LHCN-M2 (cell line): ENCODE measurements at regions not wholly inside any gene's neighbourhood (a gene's known extent, or its start where the extent isn't known, plus 50 kb on each side); places are given as distances from the start of the nearest gene placed in this dataset.
"Not testable (repeated sequence)": the region's sequence is repeated elsewhere in the genome, so short reads cannot be mapped to it uniquely, and the experiment has no call there.

Experiments
- DNase-seq: peaks from one replicate; pipeline ENCODE4 v3.0.0-alpha.2; 2012; ENCODE audit warnings: low read depth

- no peak for DNase-seq
Measured at GRCh38 chr3:109656225-109656624, 318.9 kb upstream of the DPPA4 start.

DNA sequence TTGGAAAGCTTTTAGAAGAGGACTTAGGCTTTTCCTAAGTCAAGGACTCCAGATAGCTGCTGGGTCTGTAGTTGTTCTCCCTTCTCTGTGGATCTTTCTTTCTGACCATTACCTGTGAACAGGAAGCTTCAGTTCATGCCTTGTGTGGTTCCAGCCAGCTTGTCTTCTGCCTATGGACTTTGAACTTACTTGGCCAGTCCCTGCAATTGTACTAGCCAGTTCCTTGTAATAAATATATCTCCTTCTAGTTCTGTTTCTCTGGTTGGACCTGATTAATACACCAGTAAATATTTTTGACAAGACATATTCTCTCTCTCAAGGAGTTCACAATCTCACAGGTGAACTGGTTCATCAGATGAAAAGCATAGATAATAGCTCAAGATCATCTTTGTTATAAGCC lies 341.3 kb upstream of the DPPA4 start:
- DNase-seq, result no peak

DNA sequence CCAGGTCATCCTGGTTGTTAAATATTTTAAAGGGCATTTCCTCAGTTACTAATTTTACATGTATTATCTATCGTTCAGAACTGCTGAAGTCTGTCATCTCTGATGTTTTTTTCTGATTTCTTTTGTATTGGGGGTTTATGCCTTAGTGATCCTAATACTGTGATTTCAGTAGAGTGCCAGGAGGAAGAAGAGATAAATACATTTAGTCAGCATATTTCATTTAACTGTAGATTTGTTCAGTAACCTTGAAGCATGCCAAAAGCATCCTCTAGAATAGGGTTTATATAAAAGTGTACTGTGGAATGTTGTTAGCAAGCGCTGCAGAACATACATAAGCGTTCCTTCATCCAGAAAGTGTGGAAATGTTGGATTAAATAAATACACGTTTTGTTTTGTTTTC lies 342.3 kb upstream of the DPPA4 start:
- DNase-seq, result no peak

- DNase-seq, result peak; percentile 7
Measured at GRCh38 chr3:109683746-109684145, 346.4 kb upstream of the DPPA4 start.

DNA sequence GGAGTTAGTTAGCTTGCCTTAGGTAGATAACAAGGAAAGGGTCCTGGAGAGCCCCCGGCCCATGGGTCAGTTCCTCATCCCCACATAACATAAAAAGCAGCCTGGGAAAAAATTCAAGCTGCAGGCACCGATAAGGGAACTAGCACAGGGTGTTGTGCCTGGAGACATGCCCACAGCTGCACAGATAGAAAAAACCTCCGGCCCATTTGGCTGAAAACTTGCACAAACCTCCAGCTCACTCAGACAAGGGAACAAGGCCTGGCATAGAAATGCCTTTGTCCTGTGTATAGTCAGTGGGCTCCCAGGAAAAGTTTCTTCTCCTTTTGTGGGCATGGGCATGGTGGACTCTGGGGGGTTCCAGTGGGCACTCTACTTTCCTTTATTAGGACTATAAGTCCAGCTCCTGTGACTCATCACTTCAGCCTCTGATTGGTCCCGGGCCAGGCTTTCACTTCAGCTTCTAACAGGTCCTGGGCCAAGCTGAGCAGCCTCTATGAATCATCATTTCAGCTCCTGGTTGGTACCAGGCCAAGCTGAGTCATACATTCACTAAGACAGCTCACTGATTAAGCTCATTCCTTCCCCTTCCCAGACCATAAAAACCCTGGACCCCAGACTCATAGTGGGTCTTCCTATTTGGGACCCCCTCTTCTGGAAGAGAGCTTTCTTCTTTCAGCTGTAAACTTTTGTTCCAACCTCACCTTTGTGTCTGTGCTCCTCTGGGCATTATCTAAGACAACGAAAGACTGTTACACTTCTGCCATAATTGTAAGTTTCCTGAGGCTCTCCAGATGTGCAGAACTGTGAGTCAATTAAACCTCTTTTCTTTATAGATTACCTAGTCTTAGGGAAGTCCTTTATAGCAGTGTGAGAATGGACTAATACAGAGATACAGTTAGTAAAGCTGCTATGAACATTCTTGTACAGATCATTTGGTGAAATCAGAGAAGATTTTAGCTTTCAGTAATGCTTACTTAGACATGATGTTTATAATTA lies 348.0 kb upstream of the DPPA4 start:
- DNase-seq, result peak; percentile 94

DNA sequence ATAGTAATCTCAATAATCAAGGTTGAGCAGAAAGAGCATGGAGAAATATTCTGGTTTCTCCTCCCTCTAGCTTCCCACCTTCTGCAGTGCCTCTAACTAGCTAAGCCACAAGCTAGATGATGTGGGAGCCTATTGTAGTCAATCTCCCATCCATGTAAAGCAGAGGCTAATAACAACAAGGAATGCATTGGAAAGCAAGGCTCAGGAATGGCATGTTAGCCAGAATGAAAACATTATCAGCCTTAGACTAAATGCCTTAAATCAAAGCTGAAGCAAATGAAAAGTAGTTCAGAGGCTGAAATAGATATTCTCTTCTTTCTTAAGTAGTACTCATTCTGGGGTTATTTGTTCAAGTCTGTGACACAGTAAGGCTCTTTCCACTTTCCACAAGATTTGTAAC lies 350.3 kb upstream of the DPPA4 start:
- DNase-seq, result no peak

DNA sequence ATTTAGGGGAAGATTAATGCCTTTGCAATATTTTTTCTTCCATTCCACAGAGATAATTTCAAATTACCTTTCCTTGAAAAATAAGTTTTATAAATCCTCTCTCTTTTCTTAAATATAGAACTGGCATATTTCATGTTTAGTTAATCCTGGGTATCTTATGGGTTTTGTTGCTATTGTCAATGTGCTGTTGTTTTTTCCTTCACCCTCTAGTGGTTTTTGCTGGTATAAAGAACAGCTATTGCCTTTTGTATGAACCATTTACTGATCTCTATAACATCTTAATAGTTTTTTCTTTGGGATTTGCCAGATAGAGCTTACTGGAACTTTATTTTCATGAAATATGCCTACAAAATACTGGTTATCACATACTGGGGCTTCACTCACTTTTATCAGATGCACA lies 359.6 kb upstream of the DPPA4 start:
- no peak for DNase-seq

GRCh38 chr3:109702252-109702651 lies 364.9 kb upstream of the DPPA4 start:
- DNase-seq, result peak; percentile 86

DNA sequence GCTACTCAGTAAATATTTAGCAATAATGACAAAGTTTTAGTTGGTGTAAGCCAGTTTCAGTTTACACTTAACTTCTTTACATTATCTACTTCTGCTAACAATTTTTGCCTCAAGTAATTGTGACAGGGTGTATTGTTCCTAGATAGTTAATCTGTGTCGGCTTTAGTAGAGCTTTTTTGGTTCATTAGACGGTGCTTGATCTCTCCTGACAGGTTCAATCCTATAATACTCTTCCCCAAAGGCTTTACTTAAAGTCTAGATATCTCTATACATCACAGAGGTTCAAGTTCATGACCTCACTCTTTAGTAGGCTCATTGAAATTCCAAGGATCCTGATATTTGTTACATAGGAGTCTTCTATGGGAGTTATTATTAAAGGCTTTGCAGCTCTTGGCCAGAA lies 365.6 kb upstream of the DPPA4 start:
- DNase-seq, result no peak

- not testable (repeated sequence) for DNase-seq
Measured at GRCh38 chr3:109705133-109705532, 367.8 kb upstream of the DPPA4 start.

DNA sequence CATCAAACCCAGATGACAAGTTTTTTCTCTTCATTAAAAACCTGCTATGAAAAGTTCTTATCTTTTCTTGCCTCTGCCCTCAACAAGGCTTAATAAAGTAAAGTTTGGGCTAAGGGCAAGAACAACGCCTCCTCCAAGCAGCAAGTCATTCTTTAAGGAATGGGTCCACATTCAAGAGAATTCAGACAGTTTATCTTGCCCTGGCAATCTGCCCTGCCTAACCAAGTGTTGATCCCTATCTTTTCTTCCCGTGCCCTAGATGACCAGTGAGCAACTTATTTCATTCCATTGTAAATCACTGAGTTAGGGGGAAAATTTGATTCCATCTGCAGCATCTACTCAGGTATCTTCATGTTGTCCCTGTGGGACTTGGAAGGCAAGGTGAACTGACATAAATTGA lies 370.3 kb upstream of the DPPA4 start:
- DNase-seq, result no peak

DNA sequence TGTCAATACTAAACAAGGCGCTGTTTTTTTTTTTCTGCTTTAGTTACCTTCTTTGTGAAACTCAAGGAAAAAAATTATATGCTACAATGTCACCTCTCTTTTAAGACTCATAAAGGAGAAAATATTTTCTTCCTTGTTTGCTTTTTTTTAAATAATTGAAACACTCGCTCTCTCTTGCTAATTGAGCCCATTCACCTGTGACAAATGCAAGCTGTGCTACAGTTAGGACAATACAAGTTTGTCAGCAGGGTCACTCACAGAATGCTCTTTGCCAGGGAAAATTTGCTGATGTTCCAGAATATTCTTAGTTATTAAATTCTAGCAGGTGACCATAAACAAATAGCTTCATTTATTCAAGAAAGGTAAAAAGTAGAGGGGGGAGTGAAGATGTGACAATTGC lies 375.9 kb upstream of the DPPA4 start:
- DNase-seq, result no peak

DNA sequence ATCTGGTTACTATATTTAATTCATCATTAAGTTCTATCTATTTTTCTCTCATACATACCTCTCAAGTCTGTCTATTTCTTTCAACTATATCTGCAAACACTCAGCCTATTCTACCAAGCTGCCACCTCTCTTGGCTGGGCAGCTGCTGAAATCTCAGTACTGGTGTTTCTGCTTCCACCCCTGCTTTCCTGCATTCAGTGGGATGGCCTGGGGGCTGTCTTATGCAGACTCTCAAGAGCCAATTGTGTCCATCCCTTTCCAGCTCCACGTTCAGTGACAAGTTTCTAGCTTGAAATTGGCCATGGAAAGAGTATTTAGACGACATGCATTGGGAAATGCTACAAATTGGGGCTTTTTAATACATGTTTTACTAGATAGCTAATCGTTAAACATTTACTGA lies 378.4 kb upstream of the DPPA4 start:
- DNase-seq, result no peak

- no peak for DNase-seq
Measured at GRCh38 chr3:109718850-109719249, 381.5 kb upstream of the DPPA4 start.

- no peak for DNase-seq
Measured at GRCh38 chr3:109728861-109729494, 391.6 kb upstream of the DPPA4 start.

- peak; percentile 47 for DNase-seq
Measured at GRCh38 chr3:109731639-109732473, 394.5 kb upstream of the DPPA4 start.

- DNase-seq, result no peak
Measured at GRCh38 chr3:109743981-109744380, 406.6 kb upstream of the DPPA4 start.

GRCh38 chr3:109772520-109772919 lies 435.2 kb upstream of the DPPA4 start:
- no peak for DNase-seq

- no peak for DNase-seq
Measured at GRCh38 chr3:109774108-109774507, 436.8 kb upstream of the DPPA4 start.

DNA sequence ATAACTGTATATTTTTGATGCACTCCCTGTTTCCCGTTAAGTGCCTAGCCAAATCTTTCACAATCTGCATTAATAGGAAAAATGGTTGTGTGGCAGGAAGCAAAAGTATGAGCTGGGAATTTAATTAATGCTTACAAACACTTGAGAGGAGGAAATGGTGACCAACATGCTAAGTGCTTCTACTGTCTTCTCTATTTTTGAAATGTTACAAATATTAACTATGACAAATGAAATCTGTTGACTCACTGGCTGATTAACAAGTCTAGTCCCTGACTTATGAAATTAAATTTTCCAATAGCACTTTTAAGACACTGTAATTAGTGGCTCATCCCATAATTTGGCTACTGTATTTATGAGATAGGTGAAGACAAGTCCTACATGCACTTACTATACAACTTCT lies 446.9 kb upstream of the DPPA4 start:
- DNase-seq, result no peak

DNA sequence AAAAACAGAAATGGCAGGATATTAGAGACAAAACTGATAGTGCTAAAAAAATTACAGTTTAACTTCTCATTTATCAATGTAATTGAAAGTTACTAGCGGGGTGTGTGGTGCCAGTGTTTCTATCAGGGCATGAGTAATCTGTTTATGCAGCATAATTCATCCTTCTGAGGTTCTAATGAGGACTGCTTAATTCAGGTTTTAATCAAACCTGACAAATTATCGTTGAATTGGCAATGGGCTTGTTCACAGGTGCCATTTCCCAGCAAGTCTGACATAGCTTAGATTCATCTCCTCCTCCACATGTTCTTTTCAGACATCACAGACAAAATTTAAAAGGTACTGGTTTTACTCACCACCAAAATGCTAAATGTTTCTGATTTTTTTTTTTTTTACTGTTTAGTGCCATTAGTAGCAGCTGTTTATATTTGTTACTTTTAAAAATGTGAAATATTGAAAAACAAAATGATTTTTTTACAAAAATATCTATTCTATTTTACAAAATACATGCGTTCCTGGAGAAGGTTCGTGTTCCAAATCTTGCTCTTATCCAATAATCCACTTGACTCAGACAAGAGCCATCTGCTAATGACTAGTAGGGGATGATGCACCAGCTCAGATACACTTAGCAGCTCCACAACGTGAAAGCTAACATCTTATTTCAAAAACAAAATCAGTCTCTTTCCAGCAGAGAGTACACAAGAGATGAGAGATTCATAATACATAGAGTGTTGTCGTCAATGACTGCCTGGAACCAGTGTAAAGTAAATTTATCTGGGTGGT lies 447.7 kb upstream of the DPPA4 start:
- no peak for DNase-seq
